ENCODE measurements at regions not wholly inside any gene's neighbourhood (a gene's known extent, or its start where the extent isn't known, plus 50 kb on each side); places are given as distances from the start of the nearest gene placed in this dataset.

- TF ChIP-seq CTCF (IDR thresholded peaks at IDR 0.05) (no peak), POLR2A (IDR thresholded peaks at IDR 0.05) (no peak)
Measured at GRCh38 chr11:19565639-19566038, 147.0 kb upstream of the NAV2 start.
